ENCODE measurements at regions not wholly inside any gene's neighbourhood (a gene's known extent, or its start where the extent isn't known, plus 50 kb on each side); places are given as distances from the start of the nearest gene placed in this dataset.

- TF ChIP-seq, protein P1, sequence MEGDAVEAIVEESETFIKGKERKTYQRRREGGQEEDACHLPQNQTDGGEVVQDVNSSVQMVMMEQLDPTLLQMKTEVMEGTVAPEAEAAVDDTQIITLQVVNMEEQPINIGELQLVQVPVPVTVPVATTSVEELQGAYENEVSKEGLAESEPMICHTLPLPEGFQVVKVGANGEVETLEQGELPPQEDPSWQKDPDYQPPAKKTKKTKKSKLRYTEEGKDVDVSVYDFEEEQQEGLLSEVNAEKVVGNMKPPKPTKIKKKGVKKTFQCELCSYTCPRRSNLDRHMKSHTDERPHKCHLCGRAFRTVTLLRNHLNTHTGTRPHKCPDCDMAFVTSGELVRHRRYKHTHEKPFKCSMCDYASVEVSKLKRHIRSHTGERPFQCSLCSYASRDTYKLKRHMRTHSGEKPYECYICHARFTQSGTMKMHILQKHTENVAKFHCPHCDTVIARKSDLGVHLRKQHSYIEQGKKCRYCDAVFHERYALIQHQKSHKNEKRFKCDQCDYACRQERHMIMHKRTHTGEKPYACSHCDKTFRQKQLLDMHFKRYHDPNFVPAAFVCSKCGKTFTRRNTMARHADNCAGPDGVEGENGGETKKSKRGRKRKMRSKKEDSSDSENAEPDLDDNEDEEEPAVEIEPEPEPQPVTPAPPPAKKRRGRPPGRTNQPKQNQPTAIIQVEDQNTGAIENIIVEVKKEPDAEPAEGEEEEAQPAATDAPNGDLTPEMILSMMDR (conservative IDR thresholded peaks at IDR 0.05; ENCODE audit: control insufficient read depth, insufficient read depth, low read depth, low read length): no peak
- DNase-seq (ENCODE audit: low read depth): no peak
- no peak overlapping the region for H3K4me3 ChIP-seq (ENCODE audit: control insufficient read depth, low read depth, low read length)
Observed at GRCh38 chr2:74042606-74043005, 57.9 kb downstream of the TET3 start.

DNA sequence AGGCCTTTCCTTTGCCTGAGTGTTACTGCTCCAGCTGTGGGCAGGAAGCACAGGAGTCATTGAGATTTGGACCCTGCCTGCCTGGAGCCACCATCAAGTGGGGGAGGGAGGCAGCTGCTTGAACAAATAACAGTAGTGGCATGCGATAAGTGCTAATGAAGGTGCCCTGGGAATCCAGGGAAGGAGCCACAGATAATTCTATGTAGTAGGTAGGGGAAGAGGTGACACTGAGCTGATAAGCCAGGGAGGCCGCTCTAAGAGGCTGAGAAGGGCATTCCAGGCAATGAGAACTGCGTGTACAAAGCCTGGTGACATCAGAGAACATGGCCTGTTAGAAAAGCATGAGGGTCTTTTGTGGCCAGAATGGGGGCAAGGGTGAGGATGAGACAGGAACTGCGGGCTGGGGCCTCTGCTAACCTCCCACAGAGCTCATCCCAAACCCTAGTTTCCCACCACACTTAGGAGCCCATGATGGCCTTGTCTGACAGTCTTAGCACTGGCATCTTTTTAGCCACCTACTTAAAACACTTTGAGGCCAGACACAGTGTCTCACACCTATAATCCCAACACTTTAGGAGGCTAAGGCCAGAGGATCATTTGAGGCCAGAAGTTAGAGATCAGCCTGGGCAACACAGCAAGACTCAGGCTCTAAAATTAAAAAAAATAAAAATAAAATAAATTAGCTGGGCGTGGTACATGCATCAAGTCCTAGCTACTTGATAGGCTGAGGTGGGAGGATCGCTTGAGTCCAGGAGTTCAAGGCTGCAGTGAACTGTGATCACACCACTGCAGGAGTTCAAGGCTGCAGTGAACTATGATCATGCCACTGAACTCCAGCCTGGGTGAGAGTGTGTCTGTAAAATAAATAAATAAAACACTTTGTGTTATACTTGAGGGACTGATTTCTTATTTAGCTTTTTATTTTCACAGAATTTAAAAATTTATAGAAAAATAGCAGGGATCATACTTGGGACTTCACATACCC, 58.9 kb downstream of the TET3 start:
- TF ChIP-seq, protein P1 (conservative IDR thresholded peaks at IDR 0.05; ENCODE audit: control insufficient read depth, insufficient read depth, low read depth, low read length): no peak
- no peak for DNase-seq (ENCODE audit: low read depth)
- H3K4me3 ChIP-seq (ENCODE audit: control insufficient read depth, low read depth, low read length): no peak overlapping the region

- TF ChIP-seq, protein P1 (conservative IDR thresholded peaks at IDR 0.05; ENCODE audit: control insufficient read depth, insufficient read depth, low read depth, low read length): no peak
- DNase-seq (ENCODE audit: low read depth): peak; percentile 4
- no peak overlapping the region for H3K4me3 ChIP-seq (ENCODE audit: control insufficient read depth, low read depth, low read length)
Observed at GRCh38 chr2:74044999-74045398, 60.3 kb downstream of the TET3 start.

DNA sequence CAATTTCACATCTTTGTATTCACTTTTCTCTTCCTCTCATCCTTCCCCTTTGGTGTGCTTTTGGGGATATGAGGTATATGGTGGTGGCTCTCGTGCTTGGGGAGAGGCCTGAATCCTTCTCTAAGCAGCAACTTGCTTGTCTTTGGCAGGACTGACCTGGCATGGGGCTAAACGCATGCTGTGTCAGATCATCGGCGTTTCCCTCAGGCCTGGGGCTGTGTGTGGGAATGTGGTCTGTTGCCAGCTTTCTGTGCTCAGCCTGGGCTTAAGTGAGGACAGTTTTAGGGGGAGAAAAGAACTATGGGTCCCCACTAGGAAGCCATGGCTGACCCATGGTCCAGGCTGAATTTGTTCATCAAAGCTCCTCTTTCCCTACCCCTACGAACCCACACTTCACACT, 60.7 kb downstream of the TET3 start:
- peak; percentile 28 for DNase-seq (ENCODE audit: low read depth)

GRCh38 chr2:74046441-74046840, 61.7 kb downstream of the TET3 start:
- DNase-seq (ENCODE audit: low read depth): no peak
- TF ChIP-seq, protein P1 (conservative IDR thresholded peaks at IDR 0.05; ENCODE audit: control insufficient read depth, insufficient read depth, low read depth, low read length): no peak
- no peak overlapping the region for H3K4me3 ChIP-seq (ENCODE audit: control insufficient read depth, low read depth, low read length)

More for the DNA sequence above, 60.7 kb downstream of the TET3 start:
- H3K4me3 ChIP-seq (ENCODE audit: control insufficient read depth, low read depth, low read length): no peak overlapping the region
- TF ChIP-seq, protein P1 (conservative IDR thresholded peaks at IDR 0.05; ENCODE audit: control insufficient read depth, insufficient read depth, low read depth, low read length): no peak

- DNase-seq (ENCODE audit: low read depth): no peak
- TF ChIP-seq, protein P1 (conservative IDR thresholded peaks at IDR 0.05; ENCODE audit: control insufficient read depth, insufficient read depth, low read depth, low read length): no peak
- no peak overlapping the region for H3K4me3 ChIP-seq (ENCODE audit: control insufficient read depth, low read depth, low read length)
Observed at GRCh38 chr2:74047152-74047551, 62.4 kb downstream of the TET3 start.
